ENCODE measurements at regions not wholly inside any gene's neighbourhood (a gene's known extent, or its start where the extent isn't known, plus 50 kb on each side); places are given as distances from the start of the nearest gene placed in this dataset.
"Not testable (repeated sequence)": the region's sequence is repeated elsewhere in the genome, so short reads cannot be mapped to it uniquely, and the experiment has no call there.

DNA sequence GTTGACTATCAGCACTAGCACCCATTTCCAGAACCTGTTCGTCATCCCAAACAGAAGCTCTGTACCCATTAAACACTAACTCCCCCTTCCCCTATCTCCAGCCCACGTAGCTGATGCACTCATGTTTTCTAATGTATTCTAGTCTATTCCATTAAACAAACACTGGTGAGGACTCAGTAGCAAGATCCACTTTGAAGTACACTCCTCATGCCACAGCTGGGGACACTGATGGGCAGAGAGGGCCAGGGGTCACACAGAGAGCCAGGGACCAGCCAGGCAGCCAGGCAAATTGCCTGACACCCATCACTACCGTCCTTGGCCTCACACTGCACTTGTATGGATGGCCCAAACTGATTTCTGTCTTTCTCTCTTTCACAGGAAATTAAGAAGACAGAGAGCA lies 269.9 kb upstream of the DIO3 start:
- no peak overlapping the region for H3K4me3 ChIP-seq (ENCODE audit: low read depth, low read length)
- in situ Hi-C loops (cut with HindIII; ENCODE audit: low sequenced_read_pairs), result no loop called here
- no peak for TF ChIP-seq CTCF (IDR thresholded peaks at IDR 0.05; ENCODE audit: low read depth, low read length)
- DNase-seq (ENCODE audit: low read depth, low spot score), result no peak

DNA sequence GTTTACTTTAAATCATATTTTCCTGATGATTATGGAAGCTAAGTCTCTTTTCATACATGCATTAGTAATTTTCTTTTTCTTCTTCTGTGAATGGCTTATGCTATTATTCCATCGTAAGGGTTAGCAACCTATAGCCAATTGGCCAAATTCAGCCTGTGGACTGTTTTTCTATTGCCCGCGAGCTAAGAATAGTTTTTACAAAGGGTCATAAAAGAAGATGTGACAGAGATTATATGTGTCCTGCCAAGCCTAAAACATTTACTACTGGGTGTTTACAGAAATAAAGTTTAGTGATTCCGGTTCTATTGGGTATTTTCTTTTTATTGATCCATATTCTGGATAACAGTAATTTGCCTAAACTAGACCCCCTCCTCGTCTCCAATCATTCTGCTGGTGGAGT lies 268.8 kb upstream of the DIO3 start:
- in situ Hi-C loops (cut with HindIII; ENCODE audit: low sequenced_read_pairs), result no loop called here
- DNase-seq (ENCODE audit: low read depth, low spot score), result no peak
- H3K4me3 ChIP-seq (ENCODE audit: low read depth, low read length), result no peak overlapping the region
- no peak for TF ChIP-seq CTCF (IDR thresholded peaks at IDR 0.05; ENCODE audit: low read depth, low read length)

DNA sequence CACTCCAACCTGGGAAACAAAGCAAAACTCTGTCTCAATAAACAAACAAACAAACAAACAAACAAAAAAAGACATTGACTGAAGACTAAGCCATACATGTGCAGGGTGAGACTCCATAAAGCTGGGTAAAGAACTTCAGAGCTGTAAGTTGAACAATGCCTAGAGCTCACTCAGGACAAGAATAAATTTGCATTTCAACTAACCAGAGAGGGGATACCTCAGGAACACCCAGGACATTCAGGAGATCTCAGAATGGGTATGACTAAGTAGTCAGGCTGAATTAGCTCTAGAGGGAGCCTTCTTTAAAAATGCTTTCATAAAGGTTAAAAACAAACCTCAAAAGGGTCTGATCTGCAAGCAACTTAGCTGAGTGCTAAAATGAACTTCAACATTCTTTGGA lies 267.7 kb upstream of the DIO3 start:
- in situ Hi-C loops (cut with HindIII; ENCODE audit: low sequenced_read_pairs), result no loop called here
- TF ChIP-seq CTCF (IDR thresholded peaks at IDR 0.05; ENCODE audit: low read depth, low read length), result no peak
- H3K4me3 ChIP-seq (ENCODE audit: low read depth, low read length), result no peak overlapping the region
- no peak for DNase-seq (ENCODE audit: low read depth, low spot score)

GRCh38 chr14:101294136-101294535 lies 267.2 kb upstream of the DIO3 start:
- TF ChIP-seq CTCF (IDR thresholded peaks at IDR 0.05; ENCODE audit: low read depth, low read length), result no peak
- in situ Hi-C loops (cut with HindIII; ENCODE audit: low sequenced_read_pairs), result no loop called here
- no peak for DNase-seq (ENCODE audit: low read depth, low spot score)
- H3K4me3 ChIP-seq (ENCODE audit: low read depth, low read length), result no peak overlapping the region

GRCh38 chr14:101299781-101300180 lies 261.5 kb upstream of the DIO3 start:
- H3K4me3 ChIP-seq (ENCODE audit: low read depth, low read length); DNase-seq (ENCODE audit: low read depth, low spot score); in situ Hi-C loops (cut with HindIII; ENCODE audit: low sequenced_read_pairs): not testable (repeated sequence)

- in situ Hi-C loops (cut with HindIII; ENCODE audit: low sequenced_read_pairs), result no loop called here
Measured at GRCh38 chr14:101301011-101301410, 260.3 kb upstream of the DIO3 start.

GRCh38 chr14:101307162-101307561 lies 254.1 kb upstream of the DIO3 start:
- H3K4me3 ChIP-seq (ENCODE audit: low read depth, low read length); DNase-seq (ENCODE audit: low read depth, low spot score); in situ Hi-C loops (cut with HindIII; ENCODE audit: low sequenced_read_pairs): not testable (repeated sequence)

More at GRCh38 chr14:101301011-101301410, 260.3 kb upstream of the DIO3 start:
- no peak for DNase-seq (ENCODE audit: low read depth, low spot score)
- no peak for TF ChIP-seq CTCF (IDR thresholded peaks at IDR 0.05; ENCODE audit: low read depth, low read length)
- no peak overlapping the region for H3K4me3 ChIP-seq (ENCODE audit: low read depth, low read length)

DNA sequence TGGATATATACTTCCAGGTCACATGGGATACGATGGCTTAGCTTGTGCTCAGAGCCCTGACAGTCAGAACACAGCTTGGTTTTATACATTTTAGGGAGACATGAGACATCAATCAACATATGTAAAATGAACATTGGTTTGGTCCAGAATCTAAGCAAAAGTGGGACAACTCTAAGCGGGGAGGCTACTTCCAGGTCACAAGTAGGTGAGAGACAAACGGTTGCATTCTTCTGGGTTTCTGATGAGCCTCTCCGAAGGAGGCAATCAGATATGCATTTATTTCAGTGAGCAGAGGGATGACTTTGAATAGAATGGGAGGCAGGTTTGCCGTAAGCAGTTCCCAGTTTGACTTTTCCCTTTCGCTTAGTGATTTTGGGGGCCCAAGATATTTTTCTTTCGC lies 250.1 kb upstream of the DIO3 start:
- DNase-seq (ENCODE audit: low read depth, low spot score); H3K4me3 ChIP-seq (ENCODE audit: low read depth, low read length); in situ Hi-C loops (cut with HindIII; ENCODE audit: low sequenced_read_pairs): not testable (repeated sequence)

Data from astrocyte of the spinal cord (primary cell).